DMS153 treated with DMSO at 0.1 percent for 48 hours (cell line): ENCODE measurements at regions not wholly inside any gene's neighbourhood (a gene's known extent, or its start where the extent isn't known, plus 50 kb on each side); places are given as distances from the start of the nearest gene placed in this dataset.

Experiments used
- DNase-seq: peaks from one replicate; lab custom pipeline; 2025; ENCODE audit not compliant: unreplicated experiment; lab: John Stamatoyannopoulos, UW

GRCh38 chr4:178258603-178259002 is 816.4 kb upstream of the AGA start:
- DNase-seq, result no peak

- no peak for DNase-seq
Measured at GRCh38 chr4:178259566-178259965, 817.3 kb upstream of the AGA start.

GRCh38 chr4:178264001-178264400 is 821.8 kb upstream of the AGA start:
- no peak for DNase-seq

- no peak for DNase-seq
Measured at GRCh38 chr4:178271386-178271785, 829.1 kb upstream of the AGA start.

GRCh38 chr4:178273168-178273567 is 830.9 kb upstream of the AGA start:
- DNase-seq, result no peak

- DNase-seq, result no peak
Measured at GRCh38 chr4:178275671-178276360, 833.6 kb upstream of the AGA start.

- no peak for DNase-seq
Measured at GRCh38 chr4:178280362-178280761, 838.1 kb upstream of the AGA start.

- DNase-seq, result no peak
Measured at GRCh38 chr4:178288462-178288861, 846.2 kb upstream of the AGA start.

GRCh38 chr4:178293601-178294000 is 851.4 kb upstream of the AGA start:
- DNase-seq, result no peak

- DNase-seq, result no peak
Measured at GRCh38 chr4:178296669-178297068, 854.4 kb upstream of the AGA start.

GRCh38 chr4:178306565-178306964 is 864.3 kb upstream of the AGA start:
- no peak for DNase-seq

GRCh38 chr4:178309890-178310289 is 867.7 kb upstream of the AGA start:
- DNase-seq, result no peak

GRCh38 chr4:178311997-178312396 is 869.8 kb upstream of the AGA start:
- DNase-seq, result no peak

- DNase-seq, result no peak
Measured at GRCh38 chr4:178314287-178314686, 872.0 kb upstream of the AGA start.

GRCh38 chr4:178316211-178316610 is 874.0 kb upstream of the AGA start:
- peak; percentile 79 for DNase-seq

GRCh38 chr4:178320003-178320402 is 877.8 kb upstream of the AGA start:
- no peak for DNase-seq

GRCh38 chr4:178322524-178323183 is 880.4 kb upstream of the AGA start:
- DNase-seq, result no peak

GRCh38 chr4:178329226-178329872 is 887.1 kb upstream of the AGA start:
- DNase-seq, result no peak

GRCh38 chr4:178333355-178333754 is 891.1 kb upstream of the AGA start:
- no peak for DNase-seq

- DNase-seq, result no peak
Measured at GRCh38 chr4:178339769-178340168, 897.5 kb upstream of the AGA start.

GRCh38 chr4:178340468-178340867 is 898.2 kb upstream of the AGA start:
- no peak for DNase-seq

- no peak for DNase-seq
Measured at GRCh38 chr4:178344096-178344495, 901.9 kb upstream of the AGA start.
